HG02870 (cell line): ENCODE measurements at regions not wholly inside any gene's neighbourhood (a gene's known extent, or its start where the extent isn't known, plus 50 kb on each side); places are given as distances from the start of the nearest gene placed in this dataset.
"Not testable (repeated sequence)": the region's sequence is repeated elsewhere in the genome, so short reads cannot be mapped to it uniquely, and the experiment has no call there.

Experiments
- ATAC-seq: cut with Tn5 transposase; IDR thresholded peaks from one replicate; pipeline ENCODE4 v1.9.1; 2021; ENCODE audit warnings: mild to moderate bottlenecking, moderate library complexity; ENCODE audit not compliant: unreplicated experiment

GRCh38 chr13:47708386-47708785 is 292.7 kb downstream of the SUCLA2 start:
- no peak for ATAC-seq

GRCh38 chr13:47707414-47707813 is 293.7 kb downstream of the SUCLA2 start:
- ATAC-seq = peak; percentile 87

GRCh38 chr13:47705185-47705584 is 295.9 kb downstream of the SUCLA2 start:
- ATAC-seq = no peak

- no peak for ATAC-seq
Measured at GRCh38 chr13:47696674-47697073, 304.4 kb downstream of the SUCLA2 start.

- no peak for ATAC-seq
Measured at GRCh38 chr13:47687577-47687976, 313.5 kb downstream of the SUCLA2 start.

GRCh38 chr13:47685156-47685555 is 315.9 kb downstream of the SUCLA2 start:
- not testable (repeated sequence) for ATAC-seq

- ATAC-seq = no peak
Measured at GRCh38 chr13:47680748-47681147, 320.3 kb downstream of the SUCLA2 start.

GRCh38 chr13:47679401-47679800 is 321.7 kb downstream of the SUCLA2 start:
- ATAC-seq = no peak

- ATAC-seq = no peak
Measured at GRCh38 chr13:47678201-47678968, 322.7 kb downstream of the SUCLA2 start.

- ATAC-seq = no peak
Measured at GRCh38 chr13:47675871-47676270, 325.2 kb downstream of the SUCLA2 start.

- no peak for ATAC-seq
Measured at GRCh38 chr13:47673009-47673850, 327.8 kb downstream of the SUCLA2 start.

- ATAC-seq = no peak
Measured at GRCh38 chr13:47672245-47673008, 328.6 kb downstream of the SUCLA2 start.

GRCh38 chr13:47671776-47672175 is 329.3 kb downstream of the SUCLA2 start:
- no peak for ATAC-seq

GRCh38 chr13:47665043-47665442 is 336.0 kb downstream of the SUCLA2 start:
- ATAC-seq = no peak

GRCh38 chr13:47661076-47661475 is 340.0 kb downstream of the SUCLA2 start:
- no peak for ATAC-seq

GRCh38 chr13:47656651-47657050 is 344.4 kb downstream of the SUCLA2 start:
- no peak for ATAC-seq

GRCh38 chr13:47650209-47650608 is 350.9 kb downstream of the SUCLA2 start:
- ATAC-seq = no peak

- no peak for ATAC-seq
Measured at GRCh38 chr13:47647001-47647400, 354.1 kb downstream of the SUCLA2 start.

GRCh38 chr13:47646298-47646697 is 354.8 kb downstream of the SUCLA2 start:
- no peak for ATAC-seq

- ATAC-seq = no peak
Measured at GRCh38 chr13:47639738-47640447, 361.2 kb downstream of the SUCLA2 start.

GRCh38 chr13:47638627-47639026 is 362.4 kb downstream of the SUCLA2 start:
- ATAC-seq = no peak
